Endothelial cell (in vitro differentiated cells): ENCODE measurements at regions not wholly inside any gene's neighbourhood (a gene's known extent, or its start where the extent isn't known, plus 50 kb on each side); places are given as distances from the start of the nearest gene placed in this dataset.
"Not testable (repeated sequence)": the region's sequence is repeated elsewhere in the genome, so short reads cannot be mapped to it uniquely, and the experiment has no call there.

ENCODE experiments used
- DNase-seq: peaks from one replicate; pipeline ENCODE4 v3.0.0; 2021; ENCODE audit warnings: low spot score
- H3K27ac Mint-ChIP-seq: one replicate; pipeline ENCODE4 v1.8.0; 2021; ENCODE audit warnings: mixed read lengths, inconsistent platforms; ENCODE audit not compliant: unreplicated experiment
- H3K27me3 Mint-ChIP-seq: one replicate; pipeline ENCODE4 v1.8.0; 2021; ENCODE audit warnings: mild to moderate bottlenecking, moderate library complexity, mixed read lengths, inconsistent platforms; ENCODE audit not compliant: unreplicated experiment
- H3K36me3 Mint-ChIP-seq: one replicate; pipeline ENCODE4 v1.8.0; 2021; ENCODE audit warnings: mild to moderate bottlenecking, low read depth, mixed read lengths, inconsistent platforms; ENCODE audit not compliant: unreplicated experiment
- H3K4me1 Mint-ChIP-seq: one replicate; pipeline ENCODE4 v1.8.0; 2021; ENCODE audit warnings: mild to moderate bottlenecking, mixed read lengths, inconsistent platforms; ENCODE audit not compliant: unreplicated experiment
- H3K4me3 Mint-ChIP-seq: one replicate; pipeline ENCODE4 v1.8.0; 2021; ENCODE audit warnings: mild to moderate bottlenecking, mixed read lengths, inconsistent platforms; ENCODE audit not compliant: unreplicated experiment
- H3K9me3 Mint-ChIP-seq: one replicate; pipeline ENCODE4 v1.8.0; 2021; ENCODE audit warnings: mixed read lengths, inconsistent platforms; ENCODE audit not compliant: unreplicated experiment
- CTCF ChIP-seq: fragments of 200-600 bp; sonication (generic); IDR thresholded peaks from one replicate; pipeline ENCODE4 v1.5.0; 2021; ENCODE audit warnings: antibody characterized with exemption; ENCODE audit not compliant: unreplicated experiment

DNA sequence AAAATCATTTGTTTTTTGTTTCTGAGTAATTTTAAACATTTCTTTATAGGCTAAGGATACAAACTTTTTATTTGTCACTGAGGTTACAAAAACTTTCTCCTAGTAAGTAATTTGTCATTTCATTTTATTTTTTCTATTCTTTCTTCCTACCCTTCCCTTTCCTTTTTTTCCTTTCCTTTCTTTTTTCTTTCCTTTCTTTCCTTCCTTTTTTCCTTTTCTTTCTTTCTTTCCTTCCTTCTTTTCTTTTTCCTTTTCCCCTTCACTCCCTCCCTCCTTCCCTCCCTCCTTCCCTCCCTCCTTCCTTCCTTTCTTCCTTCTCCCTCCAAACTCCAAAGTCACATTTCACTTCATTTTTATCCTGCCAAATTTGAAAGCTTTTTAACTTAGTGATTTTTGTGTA is 115.1 kb upstream of the FAN1 start:
- no peaks in the 10 kb centered on the region for H3K9me3 Mint-ChIP-seq
- DNase-seq: no peak
- no peak for TF ChIP-seq CTCF
- H3K36me3 Mint-ChIP-seq: no peaks in the 10 kb centered on the region
- H3K27me3 Mint-ChIP-seq: peaks cover 1% of the 10 kb centered on the region
- no peaks in the 10 kb centered on the region for H3K4me1 Mint-ChIP-seq
- H3K4me3 Mint-ChIP-seq: no peak overlapping the region
- no peak overlapping the region for H3K27ac Mint-ChIP-seq

DNA sequence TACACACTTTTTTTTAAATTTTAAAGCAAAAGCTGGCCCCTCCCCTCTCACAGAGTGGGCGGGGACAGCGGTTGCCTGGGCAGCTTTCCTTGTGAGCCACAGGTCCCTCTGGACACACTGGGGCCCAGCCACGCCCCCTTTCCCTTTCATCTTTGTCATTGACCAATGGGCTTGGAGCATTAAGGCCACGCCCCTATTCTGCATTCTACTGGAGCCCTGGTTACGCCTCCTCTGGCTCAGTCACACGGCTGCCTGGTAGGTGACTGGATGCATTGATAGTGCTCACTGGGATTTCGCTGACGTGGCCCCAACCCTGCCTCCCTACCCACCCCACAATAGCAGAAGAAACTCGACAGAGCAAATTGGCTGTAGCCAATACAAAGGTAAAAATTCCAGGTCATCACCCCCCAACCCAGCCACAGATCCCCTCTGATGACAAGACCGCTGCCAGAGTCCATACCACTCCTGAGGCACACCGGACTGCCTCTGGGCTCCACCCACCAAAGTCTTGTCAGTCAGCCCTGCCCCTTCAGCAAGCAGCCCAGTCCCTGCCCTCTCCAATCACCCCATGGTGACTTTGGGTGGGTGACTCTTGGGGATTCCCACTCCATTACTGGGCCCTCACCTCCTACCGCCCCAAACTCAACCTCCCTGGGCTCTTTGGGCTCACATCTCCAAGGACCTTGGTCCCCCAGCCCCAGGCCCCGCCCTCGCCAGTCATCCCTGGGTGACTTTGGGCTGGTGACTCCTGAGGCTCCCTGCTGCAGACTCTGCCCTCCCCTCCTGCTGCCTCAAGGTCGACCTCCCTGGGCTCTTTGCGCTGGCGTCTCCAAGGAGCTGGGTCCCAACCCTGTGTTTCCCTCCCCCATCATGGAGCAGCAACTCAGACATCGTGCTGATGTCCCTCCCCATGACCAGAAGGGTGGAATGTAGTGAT is 112.2 kb upstream of the FAN1 start:
- H3K36me3 Mint-ChIP-seq: no peaks in the 10 kb centered on the region
- no peak overlapping the region for H3K27ac Mint-ChIP-seq
- TF ChIP-seq CTCF: no peak
- H3K4me3 Mint-ChIP-seq: no peak overlapping the region
- no peaks in the 10 kb centered on the region for H3K4me1 Mint-ChIP-seq
- H3K9me3 Mint-ChIP-seq: no peaks in the 10 kb centered on the region
- H3K27me3 Mint-ChIP-seq: peaks cover 1% of the 10 kb centered on the region
- DNase-seq: no peak

DNA sequence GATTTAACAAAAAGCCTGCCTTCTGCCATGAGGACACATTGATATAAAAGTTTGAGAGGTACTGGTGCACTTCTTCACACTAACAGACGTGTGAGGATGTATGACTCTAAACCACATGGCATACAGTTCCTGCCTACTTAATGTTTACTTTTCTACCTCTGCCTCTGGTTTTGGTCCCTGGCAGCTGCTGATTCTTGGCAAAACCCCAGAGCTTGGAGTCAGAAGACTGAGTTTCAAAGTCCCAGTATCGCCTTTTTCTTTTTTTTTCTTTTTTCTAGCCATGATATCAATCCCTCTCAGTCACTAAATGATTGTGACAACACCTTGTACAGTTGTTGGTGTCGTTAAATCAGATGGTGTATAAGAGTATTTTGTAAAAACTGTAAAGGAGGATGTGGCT is 110.9 kb upstream of the FAN1 start:
- not testable (repeated sequence) for H3K36me3 Mint-ChIP-seq, H3K4me3 Mint-ChIP-seq, DNase-seq, H3K27me3 Mint-ChIP-seq, H3K9me3 Mint-ChIP-seq, H3K27ac Mint-ChIP-seq, H3K4me1 Mint-ChIP-seq

GRCh38 chr15:30794388-30794787 is 109.3 kb upstream of the FAN1 start:
- no peaks in the 10 kb centered on the region for H3K4me1 Mint-ChIP-seq
- no peak for DNase-seq
- peaks cover 1% of the 10 kb centered on the region for H3K27me3 Mint-ChIP-seq
- no peak overlapping the region for H3K4me3 Mint-ChIP-seq
- TF ChIP-seq CTCF: no peak
- no peaks in the 10 kb centered on the region for H3K36me3 Mint-ChIP-seq
- no peak overlapping the region for H3K27ac Mint-ChIP-seq
- H3K9me3 Mint-ChIP-seq: no peaks in the 10 kb centered on the region

DNA sequence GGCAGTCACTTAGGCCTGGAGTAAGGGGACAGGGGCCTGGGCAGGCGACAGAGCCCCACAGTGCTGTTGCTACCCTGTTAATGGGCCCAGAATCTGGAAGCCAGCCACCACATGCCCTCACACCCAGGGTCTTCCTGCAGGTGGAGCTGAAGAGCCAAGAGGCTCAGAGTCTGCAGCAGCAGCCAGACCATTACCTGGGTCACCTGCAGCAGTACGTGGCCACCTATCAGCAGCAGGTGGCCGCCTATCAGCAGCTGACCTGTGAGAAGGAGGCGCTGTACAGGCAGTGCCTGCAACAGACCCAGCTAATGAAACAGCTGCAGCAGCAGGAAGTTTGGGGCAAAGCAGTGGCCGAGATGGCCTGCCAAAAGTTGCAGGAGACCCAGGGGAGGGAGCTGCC is 104.2 kb upstream of the FAN1 start:
- not testable (repeated sequence) for H3K4me1 Mint-ChIP-seq, H3K9me3 Mint-ChIP-seq, H3K36me3 Mint-ChIP-seq, H3K4me3 Mint-ChIP-seq, H3K27me3 Mint-ChIP-seq, H3K27ac Mint-ChIP-seq
- DNase-seq: peak; percentile 22

- H3K36me3 Mint-ChIP-seq, DNase-seq, H3K4me3 Mint-ChIP-seq, H3K9me3 Mint-ChIP-seq, H3K4me1 Mint-ChIP-seq, H3K27ac Mint-ChIP-seq, H3K27me3 Mint-ChIP-seq: not testable (repeated sequence)
These were observed 102.4 kb upstream of the FAN1 start for GRCh38 chr15:30801140-30801895.

DNA sequence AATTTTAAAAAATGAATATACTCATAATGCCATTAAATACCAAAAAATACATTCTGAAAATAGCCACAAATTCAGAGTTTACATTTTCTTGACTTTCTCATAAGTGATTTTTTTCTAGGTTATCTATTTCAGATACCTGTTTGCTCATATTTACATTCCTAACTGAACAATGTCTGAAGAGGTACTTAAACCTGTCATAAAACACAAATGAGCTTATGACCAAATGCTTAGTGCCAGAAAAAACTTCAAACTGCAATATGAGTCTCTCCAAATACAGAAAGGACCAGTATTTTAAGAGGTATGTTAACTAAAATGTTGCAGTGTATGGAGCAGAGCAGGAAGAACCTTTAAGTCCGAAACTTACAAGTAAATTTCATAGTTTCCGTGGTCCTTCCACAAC is 101.7 kb upstream of the FAN1 start:
- H3K36me3 Mint-ChIP-seq, H3K9me3 Mint-ChIP-seq, H3K4me3 Mint-ChIP-seq, DNase-seq, H3K27ac Mint-ChIP-seq, H3K27me3 Mint-ChIP-seq, H3K4me1 Mint-ChIP-seq: not testable (repeated sequence)

- H3K27ac Mint-ChIP-seq, H3K27me3 Mint-ChIP-seq, H3K4me3 Mint-ChIP-seq, DNase-seq, H3K4me1 Mint-ChIP-seq, H3K9me3 Mint-ChIP-seq, H3K36me3 Mint-ChIP-seq: not testable (repeated sequence)
These were observed 100.0 kb upstream of the FAN1 start for GRCh38 chr15:30803703-30804102.
